ENCODE measurements at regions not wholly inside any gene's neighbourhood (a gene's known extent, or its start where the extent isn't known, plus 50 kb on each side); places are given as distances from the start of the nearest gene placed in this dataset.

DNA sequence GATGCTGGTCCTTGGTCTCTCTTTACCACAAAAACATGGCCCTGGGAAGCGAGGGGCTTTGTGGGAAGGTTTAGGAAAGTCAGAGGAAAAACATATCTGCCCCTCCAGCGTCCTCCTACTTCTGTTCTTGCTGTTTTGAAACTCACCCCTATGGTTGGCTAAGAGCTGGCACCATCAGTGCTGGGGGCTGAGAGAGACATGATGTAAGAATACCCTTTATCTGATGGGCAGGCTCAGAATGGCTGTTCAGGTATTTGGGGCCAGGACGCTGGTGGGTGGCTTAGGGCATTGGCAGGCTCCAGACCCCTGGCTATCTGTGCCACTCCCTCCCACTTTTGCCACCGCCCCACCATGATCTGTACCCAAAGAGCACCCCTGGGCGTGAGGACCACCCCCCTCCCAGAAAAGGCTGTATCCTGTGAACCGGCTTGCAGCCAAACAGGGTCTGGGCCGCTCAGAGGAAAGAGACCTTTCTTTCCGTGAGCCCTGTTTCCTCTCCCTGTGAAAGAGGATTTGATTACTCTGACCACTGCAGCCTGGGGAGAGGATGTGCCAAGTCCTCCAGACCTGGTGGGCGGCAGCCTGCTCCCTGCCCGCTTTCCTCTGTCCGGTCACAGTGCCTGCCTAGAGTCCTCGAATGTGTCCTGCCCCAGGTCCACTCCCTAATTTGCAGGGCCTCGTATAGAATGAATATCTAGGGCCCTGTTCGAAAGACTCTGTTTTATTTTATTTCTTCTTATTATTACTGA, 61.3 kb upstream of the SLC6A6 start:
- no peak overlapping the region for H3K4me3 Mint-ChIP-seq
- DNase-seq: no peak
- no peak overlapping the region for H3K27ac Mint-ChIP-seq
- Histone ChIP-seq H3K36me3 (ENCODE audit: control insufficient read depth, insufficient read depth, low read length) (no peaks in the 10 kb centered on the region), H3K27ac (ENCODE audit: low read depth, low read length) (no peak overlapping the region), H3K27me3 (ENCODE audit: control insufficient read depth, insufficient read depth, low read length, poor library complexity, severe bottlenecking) (no peaks in the 10 kb centered on the region), H3K4me3 (ENCODE audit: low read length) (no peak overlapping the region), H3K9me3 (ENCODE audit: control insufficient read depth, low read length) (no peaks in the 10 kb centered on the region), H3K9ac (ENCODE audit: extremely low read depth, low read length, poor library complexity, severe bottlenecking) (no peak overlapping the region), H3K4me1 (ENCODE audit: control insufficient read depth, insufficient read depth, low read length) (peaks cover 8% of the 10 kb centered on the region)
- TF ChIP-seq, protein P1, sequence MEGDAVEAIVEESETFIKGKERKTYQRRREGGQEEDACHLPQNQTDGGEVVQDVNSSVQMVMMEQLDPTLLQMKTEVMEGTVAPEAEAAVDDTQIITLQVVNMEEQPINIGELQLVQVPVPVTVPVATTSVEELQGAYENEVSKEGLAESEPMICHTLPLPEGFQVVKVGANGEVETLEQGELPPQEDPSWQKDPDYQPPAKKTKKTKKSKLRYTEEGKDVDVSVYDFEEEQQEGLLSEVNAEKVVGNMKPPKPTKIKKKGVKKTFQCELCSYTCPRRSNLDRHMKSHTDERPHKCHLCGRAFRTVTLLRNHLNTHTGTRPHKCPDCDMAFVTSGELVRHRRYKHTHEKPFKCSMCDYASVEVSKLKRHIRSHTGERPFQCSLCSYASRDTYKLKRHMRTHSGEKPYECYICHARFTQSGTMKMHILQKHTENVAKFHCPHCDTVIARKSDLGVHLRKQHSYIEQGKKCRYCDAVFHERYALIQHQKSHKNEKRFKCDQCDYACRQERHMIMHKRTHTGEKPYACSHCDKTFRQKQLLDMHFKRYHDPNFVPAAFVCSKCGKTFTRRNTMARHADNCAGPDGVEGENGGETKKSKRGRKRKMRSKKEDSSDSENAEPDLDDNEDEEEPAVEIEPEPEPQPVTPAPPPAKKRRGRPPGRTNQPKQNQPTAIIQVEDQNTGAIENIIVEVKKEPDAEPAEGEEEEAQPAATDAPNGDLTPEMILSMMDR (conservative IDR thresholded peaks at IDR 0.05): no peak
- no peaks in the 10 kb centered on the region for H3K36me3 Mint-ChIP-seq (ENCODE audit: low read depth)
- peaks cover 15% of the 10 kb centered on the region for H3K4me1 Mint-ChIP-seq
- 84 to 89% methylated on average over 6 to 14 of the region's 14 CpGs for WGBS, 2 experiments (ENCODE audit: insufficient coverage in 1 of 2, insufficient read length in 1 of 2)
- H3K9me3 Mint-ChIP-seq: no peaks in the 10 kb centered on the region
- peaks cover 25% of the 10 kb centered on the region for H3K27me3 Mint-ChIP-seq (ENCODE audit: insufficient read depth)

DNA sequence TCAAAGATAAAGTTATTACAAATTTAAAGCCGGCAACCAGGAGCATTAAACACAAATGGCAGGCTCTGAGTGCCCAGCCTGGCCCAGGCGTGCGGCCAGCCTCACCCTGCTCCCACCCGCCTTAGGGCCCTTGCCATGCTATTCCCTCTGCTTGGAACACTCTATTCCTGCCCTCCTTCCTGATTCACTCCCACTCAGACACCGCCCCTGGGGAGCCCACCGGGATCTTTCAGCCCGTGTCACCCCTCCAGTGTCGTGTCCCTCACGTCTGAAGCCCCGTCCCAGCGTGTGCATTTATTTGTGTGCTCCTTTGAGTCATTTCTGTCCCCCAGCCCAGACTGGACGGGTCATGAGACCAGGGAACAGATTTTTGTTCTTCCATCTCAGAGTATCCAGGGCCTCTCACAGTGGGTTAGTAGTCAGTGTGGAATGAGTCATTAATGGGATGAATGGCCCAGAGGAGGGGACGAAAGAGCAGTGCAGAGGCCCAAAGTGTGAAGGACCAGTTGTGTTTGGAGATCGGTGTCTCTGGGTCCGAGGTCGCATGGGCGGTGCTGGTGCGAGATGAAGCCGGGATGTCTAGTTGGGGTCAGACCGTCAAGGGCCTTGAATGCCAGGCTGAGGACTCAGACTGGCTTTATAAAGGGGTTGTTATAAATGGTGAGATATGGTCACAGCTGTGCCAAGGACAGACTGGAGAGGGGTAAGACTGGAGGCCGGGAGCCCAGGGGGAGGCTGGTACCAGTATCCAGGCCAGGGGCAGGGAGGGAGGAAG, 58.9 kb upstream of the SLC6A6 start:
- no peak for DNase-seq
- Histone ChIP-seq H3K36me3 (ENCODE audit: control insufficient read depth, insufficient read depth, low read length) (no peaks in the 10 kb centered on the region), H3K9ac (ENCODE audit: extremely low read depth, low read length, poor library complexity, severe bottlenecking) (no peak overlapping the region), H3K4me1 (ENCODE audit: control insufficient read depth, insufficient read depth, low read length) (peaks cover 8% of the 10 kb centered on the region), H3K27ac (ENCODE audit: low read depth, low read length) (no peak overlapping the region), H3K9me3 (ENCODE audit: control insufficient read depth, low read length) (no peaks in the 10 kb centered on the region), H3K4me3 (ENCODE audit: low read length) (no peak overlapping the region), H3K27me3 (ENCODE audit: control insufficient read depth, insufficient read depth, low read length, poor library complexity, severe bottlenecking) (no peaks in the 10 kb centered on the region)
- peaks cover 15% of the 10 kb centered on the region for H3K4me1 Mint-ChIP-seq
- H3K36me3 Mint-ChIP-seq (ENCODE audit: low read depth): no peaks in the 10 kb centered on the region
- peaks cover 28% of the 10 kb centered on the region for H3K27me3 Mint-ChIP-seq (ENCODE audit: insufficient read depth)
- H3K27ac Mint-ChIP-seq: peak overlapping the region; percentile 75
- H3K4me3 Mint-ChIP-seq: no peak overlapping the region
- TF ChIP-seq, protein P1 (conservative IDR thresholded peaks at IDR 0.05): no peak
- H3K9me3 Mint-ChIP-seq: no peaks in the 10 kb centered on the region
- 84 to 86% methylated on average over 17 to 21 of the region's 21 CpGs for WGBS, 2 experiments (ENCODE audit: insufficient coverage in 1 of 2, insufficient read length in 1 of 2)

DNA sequence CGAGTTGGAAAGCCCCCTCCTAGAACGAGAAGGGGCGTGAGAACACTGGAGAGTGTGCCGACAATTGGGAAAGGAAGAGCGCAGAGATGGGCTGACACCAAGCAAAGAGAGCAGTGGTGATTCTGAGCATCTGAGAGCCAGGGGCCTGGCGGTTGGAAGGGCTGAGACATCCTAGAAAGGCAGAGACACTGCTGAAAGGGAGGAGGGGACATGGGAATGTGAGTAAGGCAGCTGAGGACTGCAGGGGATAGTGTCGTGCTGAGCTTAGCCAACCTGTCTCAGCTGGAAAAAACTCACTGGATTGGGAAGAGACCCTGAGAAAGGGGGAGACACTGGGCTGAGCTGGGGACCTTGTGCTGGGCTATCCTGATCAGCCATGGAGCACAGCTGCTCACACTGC, 58.1 kb upstream of the SLC6A6 start:
- Mint-ChIP-seq H3K36me3 (ENCODE audit: low read depth) (no peaks in the 10 kb centered on the region), H3K9me3 (no peaks in the 10 kb centered on the region), H3K27me3 (ENCODE audit: insufficient read depth) (peaks cover 29% of the 10 kb centered on the region), H3K4me1 (peaks cover 17% of the 10 kb centered on the region), H3K27ac (no peak overlapping the region), H3K4me3 (no peak overlapping the region)
- Histone ChIP-seq H3K9me3 (ENCODE audit: control insufficient read depth, low read length) (no peaks in the 10 kb centered on the region), H3K27ac (ENCODE audit: low read depth, low read length) (no peak overlapping the region), H3K9ac (ENCODE audit: extremely low read depth, low read length, poor library complexity, severe bottlenecking) (no peak overlapping the region), H3K27me3 (ENCODE audit: control insufficient read depth, insufficient read depth, low read length, poor library complexity, severe bottlenecking) (no peaks in the 10 kb centered on the region), H3K4me3 (ENCODE audit: low read length) (no peak overlapping the region), H3K36me3 (ENCODE audit: control insufficient read depth, insufficient read depth, low read length) (no peaks in the 10 kb centered on the region), H3K4me1 (ENCODE audit: control insufficient read depth, insufficient read depth, low read length) (peaks cover 8% of the 10 kb centered on the region)
- DNase-seq: peak; percentile 83
- 40 to 60% methylated on average over 4 to 7 of the region's 7 CpGs for WGBS, 2 experiments (ENCODE audit: insufficient coverage in 1 of 2, insufficient read length in 1 of 2)
- TF ChIP-seq, protein P1 (conservative IDR thresholded peaks at IDR 0.05): no peak
